ENCODE measurements at regions not wholly inside any gene's neighbourhood (a gene's known extent, or its start where the extent isn't known, plus 50 kb on each side); places are given as distances from the start of the nearest gene placed in this dataset.
"Not testable (repeated sequence)": the region's sequence is repeated elsewhere in the genome, so short reads cannot be mapped to it uniquely, and the experiment has no call there.

- H3K4me3 ChIP-seq (ENCODE audit: low read depth, low read length), result no peak overlapping the region
- TF ChIP-seq, protein P1, sequence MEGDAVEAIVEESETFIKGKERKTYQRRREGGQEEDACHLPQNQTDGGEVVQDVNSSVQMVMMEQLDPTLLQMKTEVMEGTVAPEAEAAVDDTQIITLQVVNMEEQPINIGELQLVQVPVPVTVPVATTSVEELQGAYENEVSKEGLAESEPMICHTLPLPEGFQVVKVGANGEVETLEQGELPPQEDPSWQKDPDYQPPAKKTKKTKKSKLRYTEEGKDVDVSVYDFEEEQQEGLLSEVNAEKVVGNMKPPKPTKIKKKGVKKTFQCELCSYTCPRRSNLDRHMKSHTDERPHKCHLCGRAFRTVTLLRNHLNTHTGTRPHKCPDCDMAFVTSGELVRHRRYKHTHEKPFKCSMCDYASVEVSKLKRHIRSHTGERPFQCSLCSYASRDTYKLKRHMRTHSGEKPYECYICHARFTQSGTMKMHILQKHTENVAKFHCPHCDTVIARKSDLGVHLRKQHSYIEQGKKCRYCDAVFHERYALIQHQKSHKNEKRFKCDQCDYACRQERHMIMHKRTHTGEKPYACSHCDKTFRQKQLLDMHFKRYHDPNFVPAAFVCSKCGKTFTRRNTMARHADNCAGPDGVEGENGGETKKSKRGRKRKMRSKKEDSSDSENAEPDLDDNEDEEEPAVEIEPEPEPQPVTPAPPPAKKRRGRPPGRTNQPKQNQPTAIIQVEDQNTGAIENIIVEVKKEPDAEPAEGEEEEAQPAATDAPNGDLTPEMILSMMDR (IDR thresholded peaks at IDR 0.05; ENCODE audit: borderline replicate concordance, insufficient read depth, low read depth, low read length), result no peak
These were observed 1308.2 kb upstream of the NRXN1 start for GRCh38 chr2:52340171-52340570.

DNA sequence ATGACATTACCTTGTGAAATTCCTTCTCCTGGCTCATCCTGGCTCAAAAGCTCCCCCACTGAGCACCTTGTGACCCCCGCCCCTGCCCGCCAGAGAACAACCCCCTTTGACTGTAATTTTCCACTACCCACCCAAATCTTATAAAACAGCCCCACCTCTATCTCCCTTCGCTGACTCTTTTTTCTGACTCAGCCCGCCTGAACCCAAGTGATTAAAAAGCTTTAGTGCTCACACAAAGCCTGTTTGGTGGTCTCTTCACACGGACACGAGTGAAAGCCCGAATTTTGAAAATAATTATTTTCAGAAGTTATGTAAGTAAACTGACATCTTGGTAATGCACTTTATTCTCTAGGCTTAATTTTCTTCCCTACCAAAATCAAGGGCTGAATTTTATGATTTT is 1305.9 kb upstream of the NRXN1 start:
- not testable (repeated sequence) for H3K4me3 ChIP-seq (ENCODE audit: low read depth, low read length)

GRCh38 chr2:52336951-52337350 is 1305.0 kb upstream of the NRXN1 start:
- H3K4me3 ChIP-seq (ENCODE audit: low read depth, low read length), result no peak overlapping the region
- TF ChIP-seq, protein P1 (IDR thresholded peaks at IDR 0.05; ENCODE audit: borderline replicate concordance, insufficient read depth, low read depth, low read length), result no peak

DNA sequence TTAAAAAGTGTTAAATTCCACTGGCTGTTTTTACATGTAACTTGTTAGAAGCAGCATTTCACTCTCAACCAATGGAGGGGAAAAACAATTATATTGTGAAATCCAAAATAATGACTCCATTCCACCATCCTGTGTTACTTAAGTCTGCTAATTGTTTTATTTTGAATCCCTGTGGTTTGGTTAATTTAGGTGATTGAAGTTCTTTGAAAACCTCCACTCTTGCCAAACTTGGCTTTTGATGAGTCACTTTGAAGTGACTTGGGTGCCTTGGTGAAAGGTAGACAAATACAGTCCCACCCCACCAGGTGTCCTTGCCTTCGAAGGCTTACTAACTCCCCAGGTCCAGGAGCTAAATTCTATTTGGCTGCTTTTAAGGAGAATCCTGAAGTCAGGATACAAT is 1303.8 kb upstream of the NRXN1 start:
- TF ChIP-seq, protein P1 (IDR thresholded peaks at IDR 0.05; ENCODE audit: borderline replicate concordance, insufficient read depth, low read depth, low read length), result no peak
- H3K4me3 ChIP-seq (ENCODE audit: low read depth, low read length), result no peak overlapping the region

DNA sequence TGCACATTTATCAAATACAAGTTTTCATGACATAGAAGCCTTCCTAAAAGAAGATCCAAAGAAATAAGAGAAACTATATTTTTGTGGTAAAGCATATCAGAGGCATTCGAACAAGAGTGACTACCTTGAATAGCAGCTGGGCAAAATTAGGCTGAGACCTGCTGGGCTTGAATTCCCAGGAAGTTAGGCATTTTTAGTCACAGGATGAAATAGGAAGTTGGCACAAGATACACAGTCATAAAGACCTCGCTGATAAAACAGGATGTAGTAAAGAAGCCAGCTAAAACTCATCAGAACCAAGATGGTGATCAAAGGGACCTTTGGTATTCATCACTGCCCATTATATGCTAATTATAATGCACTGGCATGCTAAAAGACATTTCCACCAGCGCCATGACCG is 1302.3 kb upstream of the NRXN1 start:
- H3K4me3 ChIP-seq (ENCODE audit: low read depth, low read length), result no peak overlapping the region
- TF ChIP-seq, protein P1 (IDR thresholded peaks at IDR 0.05; ENCODE audit: borderline replicate concordance, insufficient read depth, low read depth, low read length), result no peak

GRCh38 chr2:52327641-52328040 is 1295.7 kb upstream of the NRXN1 start:
- no peak overlapping the region for H3K4me3 ChIP-seq (ENCODE audit: low read depth, low read length)
- TF ChIP-seq, protein P1 (IDR thresholded peaks at IDR 0.05; ENCODE audit: borderline replicate concordance, insufficient read depth, low read depth, low read length), result no peak

DNA sequence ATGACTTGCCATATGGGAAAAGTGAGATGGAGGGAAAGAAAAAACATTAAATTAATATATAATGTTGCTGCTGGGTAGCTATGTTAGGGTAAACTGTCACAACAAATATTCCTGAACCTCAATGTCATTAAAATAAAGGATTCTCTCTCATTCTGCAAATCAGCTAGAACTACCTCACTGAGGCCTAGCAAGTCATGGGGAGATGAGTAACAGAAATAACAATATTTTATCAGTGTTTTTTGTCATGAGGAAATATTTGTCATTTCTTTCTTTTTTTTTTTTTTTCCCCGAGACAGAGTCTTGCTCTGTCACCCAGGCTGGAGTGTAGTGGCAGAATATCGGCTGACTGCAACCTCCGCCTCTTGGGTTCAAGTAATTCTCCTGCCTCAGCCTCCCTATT is 1282.3 kb upstream of the NRXN1 start:
- TF ChIP-seq, protein P1 (IDR thresholded peaks at IDR 0.05; ENCODE audit: borderline replicate concordance, insufficient read depth, low read depth, low read length), result no peak
- H3K4me3 ChIP-seq (ENCODE audit: low read depth, low read length), result no peak overlapping the region

GRCh38 chr2:52312486-52312885 is 1280.6 kb upstream of the NRXN1 start:
- TF ChIP-seq, protein P1 (IDR thresholded peaks at IDR 0.05; ENCODE audit: borderline replicate concordance, insufficient read depth, low read depth, low read length), result no peak
- no peak overlapping the region for H3K4me3 ChIP-seq (ENCODE audit: low read depth, low read length)
